H1 (cell line): ENCODE measurements at regions not wholly inside any gene's neighbourhood (a gene's known extent, or its start where the extent isn't known, plus 50 kb on each side); places are given as distances from the start of the nearest gene placed in this dataset.

Experiments
- CTCF ChIA-PET: fragments of 300-600 bp; sonication (Branson Sonifier 250); formaldehyde crosslinking; loops from one replicate; lab custom pipeline; 2021; ENCODE audit not compliant: partially characterized antibody; lab: Charles Lee
- POLR2A ChIA-PET: fragments of 300-600 bp; sonication (Branson Sonifier 250); formaldehyde crosslinking; loops from one replicate; lab custom pipeline; 2021; ENCODE audit warnings: inconsistent platforms; ENCODE audit not compliant: partially characterized antibody; lab: Charles Lee
- DNase-seq, 2 experiments: peaks; one replicate each; pipeline versions ENCODE4 v3.0.0 to v3.0.0-alpha.2; 2010 to 2022; ENCODE audit warnings: low spot score in 2 of 2, low read depth in 1 of 2, mixed read lengths in 1 of 2
- FAIRE-seq: peaks from 2 replicates; lab custom pipeline; 2011; peaks lifted over from hg19 to GRCh38; lab: Jason Lieb, UNC
- H2AFZ ChIP-seq: 2 replicates; pipeline ENCODE4 v1.8.1; 2012; ENCODE audit warnings: low read length, inconsistent platforms
- H2AK5ac ChIP-seq: 2 replicates; pipeline ENCODE4 v1.6.1; 2013; ENCODE audit warnings: low read depth, low read length
- H2BK120ac ChIP-seq: replicated peaks from 2 replicates; pipeline ENCODE3; 2013; ENCODE audit warnings: low read depth, low read length, inconsistent platforms
- H2BK12ac ChIP-seq: 2 replicates; pipeline ENCODE4 v1.6.1; 2013; ENCODE audit warnings: low read depth, low read length
- H2BK15ac ChIP-seq: 2 replicates; pipeline ENCODE4 v1.6.1; 2013; ENCODE audit warnings: low read length
- H2BK20ac ChIP-seq: 2 replicates; pipeline ENCODE4 v1.6.1; 2013; ENCODE audit warnings: low read length
- H2BK5ac ChIP-seq: 2 replicates; pipeline ENCODE4 v1.6.1; 2013; ENCODE audit warnings: low read depth, low read length
- H3K14ac ChIP-seq: 2 replicates; pipeline ENCODE4 v1.6.1; 2013; ENCODE audit warnings: inconsistent platforms; ENCODE audit not compliant: insufficient read length
- H3K18ac ChIP-seq: 2 replicates; pipeline ENCODE4 v1.6.1; 2013; ENCODE audit warnings: low read length; ENCODE audit errors: extremely low read depth
- H3K23ac ChIP-seq: 2 replicates; pipeline ENCODE4 v1.6.1; 2013; ENCODE audit warnings: inconsistent platforms; ENCODE audit not compliant: insufficient read length
- H3K23me2 ChIP-seq: 2 replicates; pipeline ENCODE4 v1.6.1; 2013; ENCODE audit warnings: low read depth, low read length
- H3K27ac ChIP-seq: 2 replicates; pipeline ENCODE4 v1.6.1; 2011; ENCODE audit warnings: low read depth, low read length, inconsistent platforms
- H3K27me3 ChIP-seq, 4 experiments: replicated peaks in 1 of 4; 1 replicate in 1 of 4; 2 replicates in 3 of 4; pipeline versions ENCODE4 v1.6.1 to v1.8.1; 2011 to 2013; ENCODE audit warnings: low read length in 3 of 4, mild to moderate bottlenecking in 3 of 4, inconsistent platforms in 2 of 4, mixed read lengths in 2 of 4, moderate library complexity in 1 of 4; ENCODE audit not compliant: control insufficient read depth in 3 of 4, insufficient read depth in 3 of 4; ENCODE audit errors: extremely low read depth in 1 of 4
- H3K36me3 ChIP-seq, 4 experiments: 2 replicates each; pipeline versions ENCODE4 v1.6.1 to v1.8.1; 2011 to 2013; ENCODE audit warnings: mild to moderate bottlenecking in 4 of 4, low read length in 3 of 4, moderate library complexity in 2 of 4, control low read depth in 1 of 4, inconsistent platforms in 1 of 4; ENCODE audit not compliant: insufficient read depth in 4 of 4, control insufficient read depth in 2 of 4
- H3K4ac ChIP-seq: replicated peaks from 2 replicates; pipeline ENCODE3; 2013; ENCODE audit warnings: low read length, low read depth, mixed read lengths, inconsistent platforms; ENCODE audit not compliant: insufficient read length
- H3K4me1 ChIP-seq, 4 experiments: replicated peaks in 1 of 4; 1 replicate in 1 of 4; 2 replicates in 3 of 4; pipeline versions ENCODE4 v1.6.1 to v1.8.1; 2011 to 2013; ENCODE audit warnings: low read length in 3 of 4, inconsistent platforms in 2 of 4, mixed read lengths in 1 of 4; ENCODE audit not compliant: insufficient read depth in 4 of 4, control insufficient read depth in 3 of 4
- H3K4me2 ChIP-seq, 2 experiments: 2 replicates each; pipeline versions ENCODE4 v1.6.1 to v1.8.1; 2011 to 2013; ENCODE audit warnings: low read depth in 2 of 2, low read length in 2 of 2, control low read depth in 1 of 2, inconsistent platforms in 1 of 2, mild to moderate bottlenecking in 1 of 2; ENCODE audit not compliant: insufficient read depth in 1 of 2
- H3K4me3 ChIP-seq, 4 experiments: fragments of 200-600, 300-600 bp in 1 of 4; sonication (generic), shearing (Covaris generic), sonication (Bioruptor Twin) in 1 of 4; 2 replicates each; pipeline versions ENCODE4 v1.5.1 to v1.8.1; 2011 to 2016; ENCODE audit warnings: low read length in 4 of 4, low read depth in 3 of 4, control low read depth in 2 of 4, inconsistent platforms in 2 of 4, mild to moderate bottlenecking in 2 of 4, mixed read lengths in 1 of 4, moderate library complexity in 1 of 4; ENCODE audit not compliant: insufficient read depth in 2 of 4; ENCODE audit errors: extremely low read depth in 1 of 4
- H3K56ac ChIP-seq: replicated peaks from 2 replicates; pipeline ENCODE3; 2013; ENCODE audit warnings: low read depth, mild to moderate bottlenecking, mixed read lengths, low read length, inconsistent platforms; ENCODE audit not compliant: insufficient read length
- H3K79me1 ChIP-seq: 2 replicates; pipeline ENCODE4 v1.6.1; 2013; ENCODE audit warnings: low read depth, low read length, control low read depth
- H3K79me2 ChIP-seq, 2 experiments: 2 replicates each; pipeline versions ENCODE4 v1.6.1 to v1.8.1; 2012 to 2013; ENCODE audit warnings: low read length in 2 of 2, mild to moderate bottlenecking in 2 of 2, inconsistent platforms in 1 of 2; ENCODE audit not compliant: insufficient read depth in 2 of 2, control insufficient read depth in 1 of 2
- H3K9ac ChIP-seq, 4 experiments: replicated peaks in 1 of 4; 1 replicate in 1 of 4; 2 replicates in 3 of 4; pipeline versions ENCODE4 v1.6.1 to v1.8.1; 2011 to 2013; ENCODE audit warnings: low read depth in 3 of 4, low read length in 3 of 4, control low read depth in 2 of 4, mild to moderate bottlenecking in 2 of 4, moderate library complexity in 2 of 4, inconsistent platforms in 1 of 4; ENCODE audit errors: extremely low read depth in 1 of 4
- H3K9me3 ChIP-seq, 2 experiments: 2 replicates each; pipeline versions ENCODE4 v1.6.1 to v1.8.1; 2012 to 2013; ENCODE audit warnings: mild to moderate bottlenecking in 2 of 2, moderate library complexity in 2 of 2, control low read depth in 1 of 2, inconsistent platforms in 1 of 2, low read depth in 1 of 2, low read length in 1 of 2, mixed read lengths in 1 of 2; ENCODE audit not compliant: insufficient read depth in 2 of 2
- H4K20me1 ChIP-seq, 2 experiments: replicated peaks in 1 of 2; 2 replicates each; pipeline versions ENCODE3 to v1.8.1; 2011 to 2013; ENCODE audit warnings: inconsistent platforms in 2 of 2, low read length in 2 of 2, mild to moderate bottlenecking in 1 of 2; ENCODE audit not compliant: insufficient read depth in 2 of 2, control insufficient read depth in 1 of 2
- H4K5ac ChIP-seq: 2 replicates; pipeline ENCODE4 v1.6.1; 2013; ENCODE audit warnings: low read length, low read depth, mixed read lengths, inconsistent platforms; ENCODE audit not compliant: insufficient read length
- H4K8ac ChIP-seq: 2 replicates; pipeline ENCODE4 v1.8.0; 2013; ENCODE audit warnings: mild to moderate bottlenecking, moderate library complexity, low read length, inconsistent platforms; ENCODE audit not compliant: insufficient read depth; ENCODE audit errors: extremely low read depth
- H4K91ac ChIP-seq: replicated peaks from 2 replicates; pipeline ENCODE3; 2013; ENCODE audit warnings: low read length, mixed read lengths, inconsistent platforms; ENCODE audit not compliant: insufficient read length
- CREB1 ChIP-seq: IDR thresholded peaks from 2 replicates; pipeline ENCODE4 v1.6.1; 2012; ENCODE audit warnings: inconsistent platforms
- E2F6 ChIP-seq: IDR thresholded peaks from 2 replicates; pipeline ENCODE4 v1.6.1; 2012; ENCODE audit warnings: inconsistent platforms
- HDAC2 ChIP-seq, 2 experiments: fragments of 300-600 bp in 1 of 2; sonication (generic) in 1 of 2; IDR thresholded peaks; 2 replicates each; pipeline ENCODE4 v1.6.1; 2011 to 2012; ENCODE audit warnings: low read depth in 2 of 2, low read length in 2 of 2, mild to moderate bottlenecking in 2 of 2, moderate library complexity in 2 of 2, borderline replicate concordance in 1 of 2, inconsistent platforms in 1 of 2
- JUND ChIP-seq: IDR thresholded peaks from 2 replicates; pipeline ENCODE4 v1.6.1; 2011; ENCODE audit warnings: mild to moderate bottlenecking, improper control_type of control experiment, low read length
- MAX ChIP-seq: IDR thresholded peaks from 2 replicates; pipeline ENCODE4 v1.6.1; 2012; ENCODE audit warnings: inconsistent platforms
- SIN3A ChIP-seq, 2 experiments: IDR thresholded peaks in 1 of 2; conservative IDR thresholded peaks in 1 of 2; 2 replicates each; pipeline ENCODE4 v1.6.1; 2011 to 2012; ENCODE audit warnings: low read length in 2 of 2, improper control_type of control experiment in 1 of 2, low read depth in 1 of 2, mild to moderate bottlenecking in 1 of 2
- SIRT6 ChIP-seq: IDR thresholded peaks from one replicate; pipeline ENCODE4 v1.7.1; 2012; ENCODE audit warnings: low read length, inconsistent platforms
- SP2 ChIP-seq: IDR thresholded peaks from 2 replicates; pipeline ENCODE4 v1.6.1; 2012; ENCODE audit warnings: mild to moderate bottlenecking, low read length, inconsistent platforms
- TAF7 ChIP-seq: optimal IDR thresholded peaks from 2 replicates; pipeline ENCODE3; 2011; ENCODE audit warnings: low read depth, mild to moderate bottlenecking, inconsistent platforms, low read length, moderate library complexity, borderline replicate concordance
- TCF12 ChIP-seq: IDR thresholded peaks from 2 replicates; pipeline ENCODE4 v1.6.1; 2011; ENCODE audit warnings: low read depth, mild to moderate bottlenecking, low read length
- WGBS, 2 experiments: shearing (Covaris generic) in 1 of 2; methylation state at CpG; one replicate each; pipeline versions ENCODE4 v1.1.6 to v1.1.7; 2013 to 2015; ENCODE audit warnings: low lambda C conversion rate in 2 of 2, mixed read lengths in 2 of 2, inconsistent platforms in 1 of 2, low coverage in 1 of 2, missing lambda C conversion rate in 1 of 2; ENCODE audit not compliant: insufficient replicate concordance in 2 of 2, insufficient coverage in 1 of 2, insufficient read length in 1 of 2; ENCODE audit errors: extremely low coverage in 1 of 2, missing lambda C conversion rate in 1 of 2; 5-methylcytosine and 5-hydroxymethylcytosine counted together
- TF ChIP-seq, protein P1 (sequence below), 3 experiments: IDR thresholded peaks; 1 replicate in 2 of 3; 2 replicates in 1 of 3; pipeline versions ENCODE4 v1.5.1 to v1.6.1; 2011; ENCODE audit warnings: low read length in 3 of 3, mild to moderate bottlenecking in 3 of 3, inconsistent platforms in 2 of 3, low read depth in 1 of 3, moderate library complexity in 1 of 3; ENCODE audit not compliant: insufficient read depth in 1 of 3; ENCODE audit errors: control extremely low read depth in 1 of 3

GRCh38 chr22:44438056-44438455 is 60.0 kb downstream of the RTL6 start:
- H3K4me1 ChIP-seq, result no peaks in the 10 kb centered on the region
- ChIA-PET POLR2A (no interaction called here), CTCF (interaction anchor here (0.6 to 2.3 kb wide), 16 partner anchors 13 to 445 kb away, joined by 3 to 7 read pairs (median 4); no protein-coding TSS in a partner anchor)
- H3K27ac ChIP-seq, result no peak overlapping the region
- H3K23ac ChIP-seq, result no peak overlapping the region
- H2BK5ac ChIP-seq, result no peak overlapping the region
- H3K4ac ChIP-seq, result no peak overlapping the region
- H3K9ac ChIP-seq, result no peak overlapping the region
- H4K5ac ChIP-seq, result no peak overlapping the region
- no peak overlapping the region for H3K4me3 ChIP-seq
- H3K79me2 ChIP-seq, result no peaks in the 10 kb centered on the region
- H3K9me3 ChIP-seq, result no peaks in the 10 kb centered on the region
- H3K27me3 ChIP-seq, result no peaks in the 10 kb centered on the region; a peak in 1 of 7 replicates
- H3K36me3 ChIP-seq, result no peaks in the 10 kb centered on the region
- no peak overlapping the region for H4K8ac ChIP-seq
- H2BK15ac ChIP-seq, result no peak overlapping the region
- H3K79me1 ChIP-seq, result no peaks in the 10 kb centered on the region
- peaks cover 0 to 2% of the 10 kb centered on the region in 2 experiments for H4K20me1 ChIP-seq
- no peak overlapping the region for H3K4me2 ChIP-seq
- no peak overlapping the region for H2BK120ac ChIP-seq
- FAIRE-seq (no peak), DNase-seq (peak in 1 of 2 experiments; percentile 70)
- H2AK5ac ChIP-seq, result no peak overlapping the region
- no peak overlapping the region for H3K56ac ChIP-seq
- H2BK20ac ChIP-seq, result no peak overlapping the region
- H3K14ac ChIP-seq, result no peak overlapping the region
- peak overlapping the region; percentile 42 for H4K91ac ChIP-seq
- no peaks in the 10 kb centered on the region for H3K23me2 ChIP-seq
- 77% methylated on average over 5 of the region's 14 CpGs; no CpG with 5 or more reads in 1 of the 2 experiments for WGBS, 2 experiments
- H2AFZ ChIP-seq, result no peak overlapping the region
- H2BK12ac ChIP-seq, result no peak overlapping the region
- no peak overlapping the region for H3K18ac ChIP-seq
- no peak for TF ChIP-seq SIN3A (conservative IDR thresholded peaks at IDR 0.05 in 1 of 2, IDR thresholded peaks at IDR 0.05 in 1 of 2; ENCODE audit: low read depth in 1 of 2, low read length in 2 of 2)
- no peak for TF ChIP-seq CREB1
- no peak for TF ChIP-seq JUND
- 0 out of 2 replicates have a peak, but pooled peaks have one; percentile 11 for TF ChIP-seq MAX
- no peak for TF ChIP-seq TAF7
- no peak for TF ChIP-seq HDAC2 (IDR thresholded peaks at IDR 0.05; ENCODE audit: borderline replicate concordance in 1 of 2, low read depth in 2 of 2, low read length in 2 of 2)
- TF ChIP-seq SP2, result no peak
- TF ChIP-seq, protein P1, sequence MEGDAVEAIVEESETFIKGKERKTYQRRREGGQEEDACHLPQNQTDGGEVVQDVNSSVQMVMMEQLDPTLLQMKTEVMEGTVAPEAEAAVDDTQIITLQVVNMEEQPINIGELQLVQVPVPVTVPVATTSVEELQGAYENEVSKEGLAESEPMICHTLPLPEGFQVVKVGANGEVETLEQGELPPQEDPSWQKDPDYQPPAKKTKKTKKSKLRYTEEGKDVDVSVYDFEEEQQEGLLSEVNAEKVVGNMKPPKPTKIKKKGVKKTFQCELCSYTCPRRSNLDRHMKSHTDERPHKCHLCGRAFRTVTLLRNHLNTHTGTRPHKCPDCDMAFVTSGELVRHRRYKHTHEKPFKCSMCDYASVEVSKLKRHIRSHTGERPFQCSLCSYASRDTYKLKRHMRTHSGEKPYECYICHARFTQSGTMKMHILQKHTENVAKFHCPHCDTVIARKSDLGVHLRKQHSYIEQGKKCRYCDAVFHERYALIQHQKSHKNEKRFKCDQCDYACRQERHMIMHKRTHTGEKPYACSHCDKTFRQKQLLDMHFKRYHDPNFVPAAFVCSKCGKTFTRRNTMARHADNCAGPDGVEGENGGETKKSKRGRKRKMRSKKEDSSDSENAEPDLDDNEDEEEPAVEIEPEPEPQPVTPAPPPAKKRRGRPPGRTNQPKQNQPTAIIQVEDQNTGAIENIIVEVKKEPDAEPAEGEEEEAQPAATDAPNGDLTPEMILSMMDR (IDR thresholded peaks at IDR 0.05; ENCODE audit: control extremely low read depth in 1 of 3, insufficient read depth in 1 of 3, low read depth in 1 of 3, low read length in 3 of 3), result peak; percentile 83 to 99 (median 85)
- TF ChIP-seq SIRT6, result no peak
- TF ChIP-seq TCF12, result no peak
- TF ChIP-seq E2F6, result no peak
